GM23248 (cell line): ENCODE measurements at regions not wholly inside any gene's neighbourhood (a gene's known extent, or its start where the extent isn't known, plus 50 kb on each side); places are given as distances from the start of the nearest gene placed in this dataset.

ENCODE experiments used
- EZH2 ChIP-seq: fragments of 200-600 bp; sonication (generic); IDR thresholded peaks from 2 replicates; pipeline ENCODE4 v1.6.1; 2018; ENCODE audit warnings: antibody characterized with exemption, mild to moderate bottlenecking; ENCODE audit not compliant: insufficient read depth, poor library complexity, severe bottlenecking
- EZH2phosphoT487 ChIP-seq: fragments of 200-600 bp; sonication (generic); IDR thresholded peaks from 2 replicates; pipeline ENCODE4 v1.6.1; 2018; ENCODE audit warnings: antibody characterized with exemption, moderate library complexity, mild to moderate bottlenecking, low read depth; ENCODE audit not compliant: insufficient read depth

DNA sequence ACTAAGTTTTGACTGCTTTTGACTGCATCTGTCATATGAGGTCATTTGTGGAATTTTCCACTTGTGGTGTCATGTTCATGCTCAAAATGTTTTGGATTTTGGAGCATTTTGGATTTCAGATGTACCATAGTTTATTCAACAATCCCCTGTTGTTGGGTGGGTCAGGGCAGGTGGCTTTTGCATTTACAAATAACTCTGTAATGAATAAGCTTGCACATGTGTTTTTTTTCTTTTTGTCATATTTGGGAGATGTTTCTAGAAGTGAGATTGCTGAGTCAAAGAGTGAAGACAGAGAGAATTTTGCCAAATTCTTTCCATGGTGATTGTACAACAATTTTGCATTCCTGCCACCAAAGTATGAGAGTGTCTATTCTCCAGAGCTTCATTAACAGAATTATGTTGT, 62.4 kb upstream of the ADPGK start:
- no peak for TF ChIP-seq EZH2
- no peak for TF ChIP-seq EZH2phosphoT487
